Esophagus squamous epithelium (tissue), 5 donors: ENCODE measurements at regions not wholly inside any gene's neighbourhood (a gene's known extent, or its start where the extent isn't known, plus 50 kb on each side); places are given as distances from the start of the nearest gene placed in this dataset.

ENCODE experiments used
- DNase-seq: peaks from one replicate; lab custom pipeline; 2025; lab: John Stamatoyannopoulos, UW
- H3K27ac ChIP-seq, 4 donors: fragments of 200-600 bp; sonication (generic); one replicate each; pipeline ENCODE4 v1.5.1; 2016 to 2019; ENCODE audit warnings: mild to moderate bottlenecking in 1 of 4
- H3K27me3 ChIP-seq, 4 donors: fragments of 200-600 bp; sonication (generic); 1 replicate in 3 of 4; 2 replicates in 1 of 4; pipeline versions ENCODE4 v1.5.1 to v1.6.0; 2017 to 2021; ENCODE audit warnings: antibody characterized with exemption in 1 of 4
- H3K36me3 ChIP-seq, 3 donors: fragments of 200-600 bp; sonication (generic); one replicate each; pipeline ENCODE4 v1.5.1; 2016 to 2019
- H3K4me1 ChIP-seq, 3 donors: fragments of 200-600 bp; sonication (generic); one replicate each; pipeline ENCODE4 v1.5.1; 2017 to 2019
- H3K4me3 ChIP-seq, 4 donors: fragments of 200-600 bp; sonication (generic); 1 replicate in 3 of 4; 2 replicates in 1 of 4; pipeline ENCODE4 v1.5.1; 2016 to 2019; ENCODE audit warnings: mild to moderate bottlenecking in 2 of 4, moderate library complexity in 1 of 4
- H3K9me3 ChIP-seq, 3 donors: fragments of 200-600 bp; sonication (generic); one replicate each; pipeline ENCODE4 v1.5.1; 2016 to 2019
- POLR2A ChIP-seq, 4 donors: fragments of 450-650 bp; IDR thresholded peaks; one replicate each; pipeline ENCODE4 v1.6.1; 2017; ENCODE audit warnings: antibody characterized with exemption in 4 of 4, mild to moderate bottlenecking in 4 of 4, moderate library complexity in 3 of 4
- WGBS, 2 donors: methylation state at CpG; one replicate each; pipeline ENCODE4 v1.1.5; 2018; 5-methylcytosine and 5-hydroxymethylcytosine counted together
- intact Hi-C: fragments of 100-400 bp; cut with DNase I; formaldehyde crosslinking; loops from one replicate; pipeline ENCODE4 v1.15.0; 2022
- TF ChIP-seq, protein P1 (sequence below), 6 experiments: fragments of 450-650 bp in 4 of 6; fragments of 200-600 bp in 2 of 6; sonication (generic) in 2 of 6; IDR thresholded peaks; one replicate each; pipeline ENCODE4 v1.5.1; 2016 to 2019; ENCODE audit warnings: antibody characterized with exemption in 6 of 6, mild to moderate bottlenecking in 4 of 6, moderate library complexity in 4 of 6
- donor health status: DM: yes; HTN: yes; CAD: no.

DNA sequence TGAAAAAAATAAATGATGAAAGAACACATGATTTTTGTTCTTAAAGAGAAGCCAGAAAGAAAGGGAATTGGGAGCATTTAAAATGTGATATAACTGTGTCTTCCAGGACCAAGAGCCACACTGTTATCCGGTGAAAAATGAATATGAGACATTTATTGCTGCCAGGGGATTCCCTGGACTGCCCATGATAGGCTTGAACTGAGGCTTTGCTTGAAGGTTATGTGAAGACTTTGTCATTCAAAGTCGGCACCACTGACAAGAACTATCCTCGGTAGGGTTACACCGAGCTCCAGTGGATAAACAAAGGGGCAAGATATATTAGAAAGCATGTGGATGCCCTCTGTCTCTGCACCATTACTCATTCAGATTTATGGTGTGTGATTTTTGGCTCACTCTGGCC, 125.4 kb upstream of the MINDY3 start:
- no peak for DNase-seq
- peaks cover 0 to 4% (median 0%) of the 10 kb centered on the region in 3 donors for H3K9me3 ChIP-seq
- intact Hi-C loops = no loop called here
- WGBS, 2 donors = 60 to 68% methylated on average over 4 of the region's 4 CpGs
- no peaks in the 10 kb centered on the region for H3K27me3 ChIP-seq
- no peak overlapping the region for H3K4me3 ChIP-seq
- no peaks in the 10 kb centered on the region for H3K36me3 ChIP-seq
- TF ChIP-seq, protein P1, sequence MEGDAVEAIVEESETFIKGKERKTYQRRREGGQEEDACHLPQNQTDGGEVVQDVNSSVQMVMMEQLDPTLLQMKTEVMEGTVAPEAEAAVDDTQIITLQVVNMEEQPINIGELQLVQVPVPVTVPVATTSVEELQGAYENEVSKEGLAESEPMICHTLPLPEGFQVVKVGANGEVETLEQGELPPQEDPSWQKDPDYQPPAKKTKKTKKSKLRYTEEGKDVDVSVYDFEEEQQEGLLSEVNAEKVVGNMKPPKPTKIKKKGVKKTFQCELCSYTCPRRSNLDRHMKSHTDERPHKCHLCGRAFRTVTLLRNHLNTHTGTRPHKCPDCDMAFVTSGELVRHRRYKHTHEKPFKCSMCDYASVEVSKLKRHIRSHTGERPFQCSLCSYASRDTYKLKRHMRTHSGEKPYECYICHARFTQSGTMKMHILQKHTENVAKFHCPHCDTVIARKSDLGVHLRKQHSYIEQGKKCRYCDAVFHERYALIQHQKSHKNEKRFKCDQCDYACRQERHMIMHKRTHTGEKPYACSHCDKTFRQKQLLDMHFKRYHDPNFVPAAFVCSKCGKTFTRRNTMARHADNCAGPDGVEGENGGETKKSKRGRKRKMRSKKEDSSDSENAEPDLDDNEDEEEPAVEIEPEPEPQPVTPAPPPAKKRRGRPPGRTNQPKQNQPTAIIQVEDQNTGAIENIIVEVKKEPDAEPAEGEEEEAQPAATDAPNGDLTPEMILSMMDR (IDR thresholded peaks at IDR 0.05) = no peak
- TF ChIP-seq POLR2A (IDR thresholded peaks at IDR 0.05) = no peak
- H3K4me1 ChIP-seq = no peaks in the 10 kb centered on the region
- no peak overlapping the region for H3K27ac ChIP-seq

DNA sequence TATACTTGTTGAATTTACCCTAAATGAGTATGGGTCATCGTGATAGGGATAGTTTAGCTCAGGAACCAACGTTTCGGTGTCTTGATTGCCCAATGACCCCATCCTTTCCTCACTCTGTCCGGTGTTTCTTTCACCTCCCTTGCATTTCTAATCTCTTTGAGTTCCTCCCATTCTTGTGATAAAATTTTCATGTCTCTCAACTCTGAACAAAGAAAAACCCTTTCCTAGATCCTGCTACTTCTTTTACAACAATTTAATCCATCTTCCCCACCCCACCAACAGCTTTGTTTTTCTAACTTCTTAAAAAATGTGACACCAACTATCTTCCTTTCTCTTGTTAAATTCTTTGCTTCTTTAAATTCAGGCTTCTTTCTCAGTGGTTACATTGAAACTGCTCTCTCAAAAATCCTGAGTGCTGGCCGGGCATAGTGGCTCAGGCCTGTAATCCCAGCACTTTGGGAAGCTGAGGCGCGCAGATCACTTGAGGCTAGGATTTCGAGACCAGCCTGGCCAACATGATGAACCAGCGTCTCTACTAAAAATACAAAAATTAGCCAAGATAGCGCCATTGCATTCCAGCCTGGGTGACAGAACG, 130.3 kb upstream of the MINDY3 start:
- Histone ChIP-seq H3K27ac (no peak overlapping the region), H3K36me3 (no peaks in the 10 kb centered on the region), H3K9me3 (no peaks in the 10 kb centered on the region), H3K4me3 (no peak overlapping the region), H3K4me1 (no peaks in the 10 kb centered on the region), H3K27me3 (no peaks in the 10 kb centered on the region)
- intact Hi-C loops = no loop called here
- WGBS, 2 donors = 61 to 66% methylated on average over 7 to 11 of the region's 11 CpGs
- TF ChIP-seq, protein P1 (IDR thresholded peaks at IDR 0.05) = no peak
- no peak for TF ChIP-seq POLR2A (IDR thresholded peaks at IDR 0.05)
- no peak for DNase-seq

DNA sequence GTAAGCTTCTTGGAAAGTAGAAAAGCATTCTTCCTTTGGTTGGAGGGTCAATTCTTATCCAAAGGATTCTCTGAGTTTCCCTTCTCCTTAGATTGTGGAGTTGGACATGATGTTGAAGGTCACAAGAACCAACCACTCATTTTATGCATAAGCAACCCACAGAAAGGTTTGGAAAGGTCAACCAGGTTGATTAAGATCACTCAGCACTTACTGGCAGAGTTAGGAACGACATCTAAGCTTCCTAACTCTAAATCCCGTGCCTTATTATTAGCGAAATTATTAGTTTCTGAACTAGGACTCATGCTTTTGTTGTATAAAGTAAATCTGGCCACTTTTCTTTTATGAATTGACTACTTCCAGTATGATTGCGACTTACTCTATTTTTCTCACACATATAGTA, 137.0 kb upstream of the MINDY3 start:
- WGBS, 2 donors = 52 to 65% methylated on average over 4 of the region's 4 CpGs
- no peak overlapping the region for H3K4me3 ChIP-seq
- H3K27me3 ChIP-seq = no peaks in the 10 kb centered on the region
- intact Hi-C loops = no loop called here
- DNase-seq = no peak
- H3K36me3 ChIP-seq = no peaks in the 10 kb centered on the region
- H3K4me1 ChIP-seq = no peaks in the 10 kb centered on the region
- H3K9me3 ChIP-seq = peaks cover 0 to 5% (median 0%) of the 10 kb centered on the region in 3 donors
- H3K27ac ChIP-seq = no peak overlapping the region
- TF ChIP-seq, protein P1 (IDR thresholded peaks at IDR 0.05) = no peak
- TF ChIP-seq POLR2A (IDR thresholded peaks at IDR 0.05) = no peak

DNA sequence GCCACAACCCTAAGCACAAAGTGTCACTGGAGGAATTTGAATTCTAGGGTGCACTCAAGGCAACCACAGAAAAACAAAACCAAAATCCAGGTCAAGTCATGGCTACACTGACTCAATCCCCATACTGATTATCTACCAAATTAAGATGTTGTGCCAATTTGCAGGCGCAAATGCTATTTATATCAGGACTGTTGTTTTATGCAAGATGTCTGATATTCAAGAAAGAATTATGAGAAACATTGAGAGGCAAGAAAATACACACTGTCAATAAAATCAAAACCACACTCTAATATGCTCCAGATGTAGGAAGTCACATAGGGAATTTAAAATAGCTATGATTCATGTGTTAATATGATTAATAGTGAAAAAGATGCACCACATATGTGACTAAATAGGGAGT, 141.3 kb upstream of the MINDY3 start:
- DNase-seq = no peak
- no peak overlapping the region for H3K4me3 ChIP-seq
- intact Hi-C loops = no loop called here
- H3K4me1 ChIP-seq = no peaks in the 10 kb centered on the region
- 82 to 91% methylated on average over 1 of the region's 1 CpG for WGBS, 2 donors
- no peaks in the 10 kb centered on the region for H3K9me3 ChIP-seq
- H3K27ac ChIP-seq = no peak overlapping the region
- no peaks in the 10 kb centered on the region for H3K36me3 ChIP-seq
- no peaks in the 10 kb centered on the region for H3K27me3 ChIP-seq
- no peak for TF ChIP-seq POLR2A (IDR thresholded peaks at IDR 0.05)
- TF ChIP-seq, protein P1 (IDR thresholded peaks at IDR 0.05) = no peak

DNA sequence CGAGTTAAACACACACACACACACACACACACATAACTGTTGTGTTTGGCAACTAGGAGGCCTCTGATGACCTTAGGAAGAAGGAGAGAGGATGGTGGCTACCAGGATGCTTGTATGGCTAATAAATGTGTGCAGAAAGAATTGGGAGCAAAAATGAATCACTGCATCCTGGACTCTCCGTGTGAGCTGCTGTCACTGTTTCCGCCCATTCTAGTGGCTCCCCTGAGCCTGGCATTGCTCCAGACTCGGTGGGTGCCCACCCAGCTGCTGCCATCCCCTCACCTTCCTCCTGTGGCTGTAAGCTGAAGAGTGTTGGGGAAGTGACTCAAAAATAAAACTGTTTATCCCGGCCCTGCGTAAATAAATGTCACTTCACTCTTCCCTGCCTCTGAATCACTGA, 149.5 kb upstream of the MINDY3 start:
- TF ChIP-seq, protein P1 (IDR thresholded peaks at IDR 0.05) = no peak
- no peak for TF ChIP-seq POLR2A (IDR thresholded peaks at IDR 0.05)
- intact Hi-C loops = no loop called here
- Histone ChIP-seq H3K4me1 (no peaks in the 10 kb centered on the region), H3K4me3 (no peak overlapping the region), H3K27ac (no peak overlapping the region), H3K27me3 (no peaks in the 10 kb centered on the region), H3K36me3 (no peaks in the 10 kb centered on the region), H3K9me3 (no peaks in the 10 kb centered on the region)
- WGBS, 2 donors = 49 to 57% methylated on average over 6 of the region's 6 CpGs
- no peak for DNase-seq
